ENCODE measurements at regions not wholly inside any gene's neighbourhood (a gene's known extent, or its start where the extent isn't known, plus 50 kb on each side); places are given as distances from the start of the nearest gene placed in this dataset.
A peak's percentile ranks its signal among the peaks of the same experiment; 100 is the strongest.

DNA sequence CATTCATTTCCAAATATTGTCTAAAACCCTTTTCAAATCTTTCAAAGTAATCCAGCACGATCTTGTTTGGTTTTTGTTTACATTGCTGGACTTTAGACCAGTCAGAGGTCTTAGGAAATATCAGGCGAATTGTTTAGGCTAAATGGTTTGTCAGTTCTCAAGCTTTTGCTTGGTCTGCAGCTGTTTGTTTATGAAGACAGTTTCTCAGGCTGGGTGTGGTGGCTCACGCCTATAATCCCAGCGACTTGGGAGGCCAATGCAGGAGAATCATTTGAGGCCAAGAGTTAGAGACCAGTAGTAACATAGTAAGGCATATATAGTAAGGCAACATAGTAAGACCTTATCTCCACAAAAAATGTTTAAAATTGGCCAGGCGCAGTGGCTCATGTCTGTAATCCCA lies 77.5 kb downstream of the DNTTIP2 start:
- no peak for TF ChIP-seq CTCF (IDR thresholded peaks at IDR 0.05; ENCODE audit: low read depth, low read length)
- Histone ChIP-seq H3K4me1 (ENCODE audit: low read depth) (no peaks in the 10 kb centered on the region), H3K27me3 (peaks cover 3% of the 10 kb centered on the region), H3K27ac (no peak overlapping the region), H3K36me3 (no peaks in the 10 kb centered on the region), H3K9me3 (ENCODE audit: low read depth) (no peaks in the 10 kb centered on the region), H3K4me3 (no peak overlapping the region)
- DNase-seq (ENCODE audit: low read depth in 1 of 2, low spot score in 1 of 2), result no peak

- Histone ChIP-seq H3K27ac (no peak overlapping the region), H3K4me3 (no peak overlapping the region), H3K9me3 (ENCODE audit: low read depth) (no peaks in the 10 kb centered on the region), H3K27me3 (peaks cover 3% of the 10 kb centered on the region), H3K36me3 (no peaks in the 10 kb centered on the region), H3K4me1 (ENCODE audit: low read depth) (no peaks in the 10 kb centered on the region)
- TF ChIP-seq CTCF (IDR thresholded peaks at IDR 0.05; ENCODE audit: low read depth, low read length), result no peak
- no peak for DNase-seq (ENCODE audit: low read depth in 1 of 2, low spot score in 1 of 2)
Observed at GRCh38 chr1:93800856-93801255, 78.2 kb downstream of the DNTTIP2 start.

DNA sequence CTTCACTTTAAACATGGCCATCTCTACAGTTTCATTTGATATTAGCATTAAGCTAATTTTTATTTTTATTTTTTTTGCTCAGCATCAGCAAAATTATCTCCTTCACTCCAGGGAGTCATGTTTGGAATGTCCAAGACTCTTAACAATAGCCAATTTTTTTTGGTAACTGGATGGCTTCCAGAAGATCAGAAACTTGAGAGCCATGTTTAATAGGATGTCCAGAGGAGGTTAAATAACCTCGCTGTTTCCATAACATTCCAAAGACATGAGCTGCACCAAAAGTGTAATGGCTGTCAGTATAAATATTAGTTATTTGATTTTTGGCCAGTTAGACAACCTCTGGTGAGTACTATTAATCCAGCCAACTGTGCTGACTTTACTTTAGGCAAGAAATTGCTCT lies 80.7 kb downstream of the DNTTIP2 start:
- peak in 1 of 2 donors; percentile 91 for DNase-seq (ENCODE audit: low read depth in 1 of 2, low spot score in 1 of 2)
- Histone ChIP-seq H3K27ac (no peak overlapping the region), H3K4me1 (ENCODE audit: low read depth) (no peaks in the 10 kb centered on the region), H3K27me3 (peaks cover 2% of the 10 kb centered on the region), H3K9me3 (ENCODE audit: low read depth) (no peaks in the 10 kb centered on the region), H3K36me3 (no peaks in the 10 kb centered on the region), H3K4me3 (no peak overlapping the region)
- no peak for TF ChIP-seq CTCF (IDR thresholded peaks at IDR 0.05; ENCODE audit: low read depth, low read length)

DNA sequence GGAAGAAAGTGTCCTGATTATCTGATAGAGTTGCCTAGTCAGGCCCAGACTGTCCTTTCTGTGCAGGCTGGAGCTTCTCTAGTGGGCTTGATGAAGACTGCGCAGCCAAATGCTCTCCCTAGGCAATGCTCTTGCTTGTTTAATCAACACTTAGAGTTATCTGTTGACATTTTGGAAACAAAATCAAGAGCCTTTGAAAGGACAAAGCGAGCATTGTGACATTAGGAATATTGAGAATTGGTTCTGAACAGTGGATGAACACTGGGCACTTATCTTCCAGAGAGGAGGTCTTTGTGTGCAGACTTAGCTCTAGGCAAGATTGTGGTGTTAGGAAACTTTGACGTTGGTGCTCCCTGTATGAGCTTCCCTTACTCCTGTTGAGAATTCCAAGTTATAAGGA lies 94.5 kb downstream of the DNTTIP2 start:
- no peak overlapping the region for H3K4me3 ChIP-seq
- no peak overlapping the region for H3K27ac ChIP-seq
- no peak for DNase-seq (ENCODE audit: low read depth in 1 of 2, low spot score in 1 of 2)
- no peak for TF ChIP-seq CTCF (IDR thresholded peaks at IDR 0.05; ENCODE audit: low read depth, low read length)
- H3K36me3 ChIP-seq, result no peaks in the 10 kb centered on the region
- no peaks in the 10 kb centered on the region for H3K9me3 ChIP-seq (ENCODE audit: low read depth)
- H3K27me3 ChIP-seq, result no peaks in the 10 kb centered on the region
- no peaks in the 10 kb centered on the region for H3K4me1 ChIP-seq (ENCODE audit: low read depth)

- H3K36me3 ChIP-seq, result no peaks in the 10 kb centered on the region
- H3K4me1 ChIP-seq (ENCODE audit: low read depth), result no peaks in the 10 kb centered on the region
- H3K27ac ChIP-seq, result no peak overlapping the region
- no peak overlapping the region for H3K4me3 ChIP-seq
- DNase-seq (ENCODE audit: low read depth in 1 of 2, low spot score in 1 of 2), result no peak
- no peak for TF ChIP-seq CTCF (IDR thresholded peaks at IDR 0.05; ENCODE audit: low read depth, low read length)
- no peaks in the 10 kb centered on the region for H3K9me3 ChIP-seq (ENCODE audit: low read depth)
- H3K27me3 ChIP-seq, result no peaks in the 10 kb centered on the region
Observed at GRCh38 chr1:93783876-93784275, 95.1 kb downstream of the DNTTIP2 start.

Data from cardiac muscle cell (in vitro differentiated cells and primary cell).